ENCODE measurements at regions not wholly inside any gene's neighbourhood (a gene's known extent, or its start where the extent isn't known, plus 50 kb on each side); places are given as distances from the start of the nearest gene placed in this dataset.
"Not testable (repeated sequence)": the region's sequence is repeated elsewhere in the genome, so short reads cannot be mapped to it uniquely, and the experiment has no call there.

DNA sequence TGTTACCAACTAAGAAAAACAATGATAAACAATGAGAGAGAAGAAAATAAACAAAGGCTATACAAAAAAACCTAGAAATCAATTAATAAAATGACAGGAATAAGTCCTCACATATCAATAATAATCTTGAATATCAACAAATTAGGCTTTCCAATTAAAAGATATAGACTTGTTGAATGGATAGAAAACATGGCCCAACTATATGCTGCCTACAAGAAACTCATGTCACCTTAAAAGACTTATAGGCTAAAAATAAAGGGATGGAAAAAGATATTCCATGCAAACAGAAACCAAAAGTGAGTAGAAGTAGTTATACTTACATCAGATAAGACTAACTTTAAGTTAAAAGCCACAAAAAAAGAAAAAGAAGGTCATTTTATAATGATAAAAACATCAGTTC, 183.9 kb downstream of the MYRFL start:
- DNase-seq (ENCODE audit: low read depth), result no peak
- no peak overlapping the region for H3K4me3 ChIP-seq (ENCODE audit: low read depth, low read length)
- TF ChIP-seq, protein P1, sequence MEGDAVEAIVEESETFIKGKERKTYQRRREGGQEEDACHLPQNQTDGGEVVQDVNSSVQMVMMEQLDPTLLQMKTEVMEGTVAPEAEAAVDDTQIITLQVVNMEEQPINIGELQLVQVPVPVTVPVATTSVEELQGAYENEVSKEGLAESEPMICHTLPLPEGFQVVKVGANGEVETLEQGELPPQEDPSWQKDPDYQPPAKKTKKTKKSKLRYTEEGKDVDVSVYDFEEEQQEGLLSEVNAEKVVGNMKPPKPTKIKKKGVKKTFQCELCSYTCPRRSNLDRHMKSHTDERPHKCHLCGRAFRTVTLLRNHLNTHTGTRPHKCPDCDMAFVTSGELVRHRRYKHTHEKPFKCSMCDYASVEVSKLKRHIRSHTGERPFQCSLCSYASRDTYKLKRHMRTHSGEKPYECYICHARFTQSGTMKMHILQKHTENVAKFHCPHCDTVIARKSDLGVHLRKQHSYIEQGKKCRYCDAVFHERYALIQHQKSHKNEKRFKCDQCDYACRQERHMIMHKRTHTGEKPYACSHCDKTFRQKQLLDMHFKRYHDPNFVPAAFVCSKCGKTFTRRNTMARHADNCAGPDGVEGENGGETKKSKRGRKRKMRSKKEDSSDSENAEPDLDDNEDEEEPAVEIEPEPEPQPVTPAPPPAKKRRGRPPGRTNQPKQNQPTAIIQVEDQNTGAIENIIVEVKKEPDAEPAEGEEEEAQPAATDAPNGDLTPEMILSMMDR (IDR thresholded peaks at IDR 0.05; ENCODE audit: insufficient read depth, low read depth, low read length), result no peak

DNA sequence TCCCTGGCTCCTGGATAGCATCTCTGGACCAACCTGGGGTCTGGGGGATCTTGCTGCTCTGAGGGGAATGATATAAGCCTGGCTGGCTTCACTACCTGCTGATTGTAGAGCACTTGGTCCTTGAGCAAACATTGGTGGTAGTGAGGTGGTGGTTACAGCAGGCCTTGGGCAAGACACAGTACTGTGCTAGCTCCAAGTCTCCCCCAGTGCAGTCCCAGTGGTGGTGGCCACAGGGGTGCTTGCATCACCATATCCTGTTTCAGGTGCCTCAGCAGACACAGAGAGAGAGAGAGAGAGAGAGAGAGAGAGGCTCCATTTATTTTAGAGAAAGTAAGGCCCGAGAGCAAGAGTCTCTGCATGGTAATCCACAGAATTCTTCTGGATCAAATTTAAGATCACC, 186.3 kb downstream of the MYRFL start:
- H3K4me3 ChIP-seq (ENCODE audit: low read depth, low read length), result no peak overlapping the region
- TF ChIP-seq, protein P1 (IDR thresholded peaks at IDR 0.05; ENCODE audit: insufficient read depth, low read depth, low read length), result no peak
- no peak for DNase-seq (ENCODE audit: low read depth)

DNA sequence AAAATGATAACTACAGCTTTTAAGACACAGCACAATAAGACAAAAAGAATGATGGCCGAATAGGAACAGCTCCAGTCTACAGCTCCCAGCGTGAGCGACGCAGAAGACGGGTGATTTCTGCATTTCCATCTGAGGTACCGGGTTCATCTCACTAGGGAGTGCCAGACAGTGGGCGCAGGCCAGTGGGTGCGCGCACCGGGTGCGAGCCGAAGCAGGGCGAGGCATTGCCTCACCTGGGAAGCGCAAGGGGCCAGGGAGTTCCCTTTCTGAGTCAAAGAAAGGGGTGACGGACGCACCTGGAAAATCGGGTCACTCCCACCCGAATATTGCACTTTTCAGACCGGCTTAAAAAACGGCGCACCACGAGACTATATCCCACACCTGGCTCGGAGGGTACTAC, 188.0 kb downstream of the MYRFL start:
- H3K4me3 ChIP-seq (ENCODE audit: low read depth, low read length), result peak overlapping the region; percentile 21
- DNase-seq (ENCODE audit: low read depth), result not testable (repeated sequence)

DNA sequence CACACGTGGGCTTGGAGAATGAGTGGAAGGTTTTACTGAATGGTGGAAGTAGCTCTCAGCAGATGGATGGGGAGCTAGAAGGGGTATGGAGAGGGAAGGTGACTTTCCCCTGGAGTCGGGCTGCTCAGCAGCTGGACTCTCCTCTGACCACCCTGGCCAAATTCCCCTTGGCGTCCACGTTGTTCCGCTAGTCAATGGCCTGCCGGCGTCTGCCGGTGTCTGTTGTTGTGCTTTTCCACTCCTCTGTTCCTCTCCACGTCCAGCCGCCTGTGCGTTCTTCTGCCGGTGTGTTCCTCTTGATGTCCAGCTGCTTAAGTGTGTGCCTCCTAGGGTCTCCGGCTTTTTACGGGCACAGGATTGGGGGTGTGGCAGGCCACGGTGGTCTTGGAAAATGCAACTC, 203.5 kb downstream of the MYRFL start:
- H3K4me3 ChIP-seq (ENCODE audit: low read depth, low read length), result no peak overlapping the region
- no peak for DNase-seq (ENCODE audit: low read depth)
- TF ChIP-seq, protein P1 (IDR thresholded peaks at IDR 0.05; ENCODE audit: insufficient read depth, low read depth, low read length), result no peak

DNA sequence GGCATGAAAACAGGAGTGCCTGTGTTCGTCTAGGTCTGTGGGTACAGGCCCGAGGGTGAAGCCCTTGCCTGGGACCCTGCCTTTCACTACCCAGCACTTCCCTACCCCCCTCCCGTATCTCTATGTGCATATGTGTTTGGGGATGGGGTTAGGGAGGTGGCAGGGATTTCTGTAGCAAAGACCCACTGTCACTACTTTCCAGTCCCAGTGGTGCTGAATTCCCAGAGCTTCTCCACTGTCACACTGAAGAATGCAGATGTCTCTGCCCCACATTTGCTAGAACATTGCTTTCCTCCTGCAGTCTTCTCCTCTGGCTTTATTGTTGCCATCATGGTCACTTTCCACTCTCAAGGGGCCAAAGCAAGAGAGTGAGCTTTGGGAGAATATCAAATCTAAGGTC, 203.9 kb downstream of the MYRFL start:
- H3K4me3 ChIP-seq (ENCODE audit: low read depth, low read length), result no peak overlapping the region
- TF ChIP-seq, protein P1 (IDR thresholded peaks at IDR 0.05; ENCODE audit: insufficient read depth, low read depth, low read length), result no peak
- no peak for DNase-seq (ENCODE audit: low read depth)

DNA sequence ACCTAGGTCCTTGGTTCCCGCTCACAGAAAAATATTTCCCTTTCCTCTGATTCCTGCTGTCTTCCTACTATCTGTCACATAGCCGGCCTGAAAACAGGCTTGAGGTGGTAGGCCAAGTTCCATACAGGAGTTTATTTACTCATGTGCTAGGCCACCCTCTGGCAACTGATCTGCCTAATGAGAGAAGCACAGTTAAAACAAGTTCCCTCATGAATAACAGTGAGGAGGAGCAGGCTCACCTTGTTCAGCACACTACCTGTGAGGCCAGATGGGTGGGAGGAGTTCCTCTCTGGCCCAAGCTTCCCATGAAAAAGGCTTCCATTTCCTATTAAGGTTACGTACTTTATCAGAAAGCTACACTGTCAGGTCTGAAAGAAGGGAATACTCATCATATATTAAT, 206.0 kb downstream of the MYRFL start:
- H3K4me3 ChIP-seq (ENCODE audit: low read depth, low read length), result no peak overlapping the region
- TF ChIP-seq, protein P1 (IDR thresholded peaks at IDR 0.05; ENCODE audit: insufficient read depth, low read depth, low read length), result no peak
- DNase-seq (ENCODE audit: low read depth), result no peak

DNA sequence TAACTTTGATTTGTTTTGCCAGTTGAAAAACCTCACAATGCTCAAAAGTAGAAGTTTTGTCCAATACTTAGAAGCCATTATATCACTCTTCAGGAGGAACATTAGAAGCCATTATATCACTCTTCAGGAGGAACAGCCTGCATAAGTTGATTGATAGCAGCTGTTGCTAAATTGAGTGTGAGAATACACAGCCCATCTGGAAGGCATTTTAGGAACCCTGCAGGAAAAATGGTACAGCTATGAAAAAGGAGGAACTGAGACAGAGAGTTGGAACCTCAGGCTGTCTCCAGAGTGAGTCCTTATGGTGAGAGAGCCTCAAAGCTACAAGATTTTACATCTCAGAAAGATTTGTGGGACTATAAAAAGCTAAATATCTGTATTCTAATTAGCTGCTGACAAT, 207.0 kb downstream of the MYRFL start:
- H3K4me3 ChIP-seq (ENCODE audit: low read depth, low read length), result no peak overlapping the region
- TF ChIP-seq, protein P1 (IDR thresholded peaks at IDR 0.05; ENCODE audit: insufficient read depth, low read depth, low read length), result no peak
- no peak for DNase-seq (ENCODE audit: low read depth)
